ENCODE measurements at regions not wholly inside any gene's neighbourhood (a gene's known extent, or its start where the extent isn't known, plus 50 kb on each side); places are given as distances from the start of the nearest gene placed in this dataset.

DNA sequence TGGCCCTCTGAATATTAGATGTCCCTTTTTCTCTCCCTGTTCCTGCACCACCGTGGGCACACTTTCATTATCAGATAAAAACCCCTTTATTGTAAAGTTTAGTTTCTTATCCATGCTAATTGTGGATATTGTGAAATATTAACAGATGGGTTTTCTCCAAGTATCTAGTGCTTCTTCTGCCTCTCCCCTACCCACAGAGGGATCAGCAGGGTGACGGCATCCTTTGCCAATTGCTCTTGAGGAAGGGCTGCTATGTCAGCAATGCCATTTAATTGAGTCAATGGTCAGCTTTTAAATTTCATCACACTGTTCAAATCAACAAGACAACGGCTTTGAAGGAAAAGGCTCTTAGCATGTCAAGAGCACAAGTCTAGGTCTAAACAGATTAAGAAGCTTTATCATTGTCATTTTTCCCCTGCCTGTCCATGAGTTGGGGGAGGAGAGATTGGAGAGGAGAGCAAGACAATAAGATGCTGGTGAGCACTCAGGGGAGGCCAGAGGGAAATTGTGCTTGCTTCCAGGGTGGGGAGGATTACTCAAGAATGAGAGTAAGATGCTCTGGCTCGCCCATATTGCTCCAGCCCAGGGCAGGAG, 443.0 kb upstream of the CCL2 start:
- intact Hi-C loops (cut with micrococcal nuclease; ENCODE audit: unreplicated experiment): no loop called here
- Histone ChIP-seq H3K27me3 (replicated peaks; ENCODE audit: control insufficient read depth, insufficient read depth, low read length) (no peaks in the 10 kb centered on the region), H3K36me3 (ENCODE audit: control insufficient read depth, insufficient read depth, low read length) (no peaks in the 10 kb centered on the region), H3K4me3 (ENCODE audit: low read depth, low read length) (no peak overlapping the region), H3K9me3 (no peaks in the 10 kb centered on the region), H3K4me1 (no peaks in the 10 kb centered on the region)
- Mint-ChIP-seq H3K4me3 (ENCODE audit: unreplicated experiment) (no peak overlapping the region), H3K27me3 (ENCODE audit: insufficient read depth, unreplicated experiment) (peaks cover 20% of the 10 kb centered on the region), H3K4me1 (ENCODE audit: low read depth, unreplicated experiment) (no peaks in the 10 kb centered on the region), H3K27ac (ENCODE audit: unreplicated experiment) (no peak overlapping the region), H3K9me3 (ENCODE audit: unreplicated experiment) (no peaks in the 10 kb centered on the region), H3K36me3 (ENCODE audit: insufficient read depth, unreplicated experiment) (no peaks in the 10 kb centered on the region)
- POLR2A ChIA-PET: no interaction called here
- CTCF ChIA-PET: no interaction called here
- no peak for DNase-seq
- BruUV-seq (replicated peaks): no TSS peak
- TF ChIP-seq, protein P1, sequence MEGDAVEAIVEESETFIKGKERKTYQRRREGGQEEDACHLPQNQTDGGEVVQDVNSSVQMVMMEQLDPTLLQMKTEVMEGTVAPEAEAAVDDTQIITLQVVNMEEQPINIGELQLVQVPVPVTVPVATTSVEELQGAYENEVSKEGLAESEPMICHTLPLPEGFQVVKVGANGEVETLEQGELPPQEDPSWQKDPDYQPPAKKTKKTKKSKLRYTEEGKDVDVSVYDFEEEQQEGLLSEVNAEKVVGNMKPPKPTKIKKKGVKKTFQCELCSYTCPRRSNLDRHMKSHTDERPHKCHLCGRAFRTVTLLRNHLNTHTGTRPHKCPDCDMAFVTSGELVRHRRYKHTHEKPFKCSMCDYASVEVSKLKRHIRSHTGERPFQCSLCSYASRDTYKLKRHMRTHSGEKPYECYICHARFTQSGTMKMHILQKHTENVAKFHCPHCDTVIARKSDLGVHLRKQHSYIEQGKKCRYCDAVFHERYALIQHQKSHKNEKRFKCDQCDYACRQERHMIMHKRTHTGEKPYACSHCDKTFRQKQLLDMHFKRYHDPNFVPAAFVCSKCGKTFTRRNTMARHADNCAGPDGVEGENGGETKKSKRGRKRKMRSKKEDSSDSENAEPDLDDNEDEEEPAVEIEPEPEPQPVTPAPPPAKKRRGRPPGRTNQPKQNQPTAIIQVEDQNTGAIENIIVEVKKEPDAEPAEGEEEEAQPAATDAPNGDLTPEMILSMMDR (IDR thresholded peaks at IDR 0.05; ENCODE audit: insufficient read depth in 1 of 2, low read depth in 1 of 2, low read length in 1 of 2, severe bottlenecking in 1 of 2, unreplicated experiment in 1 of 2): no peak

DNA sequence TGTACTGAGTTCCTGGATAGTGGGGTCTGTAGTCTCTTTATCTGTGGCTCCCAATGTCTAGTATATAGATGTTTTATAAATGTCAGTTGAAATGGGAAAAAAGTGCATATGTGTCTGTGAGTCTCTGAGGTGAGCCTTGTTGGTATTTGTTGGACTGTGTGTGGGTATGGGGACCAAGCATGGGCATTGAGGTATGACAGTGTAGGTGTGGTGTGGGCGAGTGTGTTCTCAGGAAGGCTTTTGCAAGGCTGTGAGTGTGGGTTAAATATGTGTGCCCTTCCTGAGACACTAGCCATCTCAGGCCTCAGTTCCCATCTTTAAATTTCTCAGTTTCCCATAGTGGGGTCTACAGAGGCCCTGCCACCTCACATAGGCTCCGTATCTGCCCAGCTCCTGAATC, 440.2 kb upstream of the CCL2 start:
- H3K36me3 Mint-ChIP-seq (ENCODE audit: insufficient read depth, unreplicated experiment): no peaks in the 10 kb centered on the region
- DNase-seq: no peak
- no peak overlapping the region for H3K4me3 Mint-ChIP-seq (ENCODE audit: unreplicated experiment)
- H3K4me1 Mint-ChIP-seq (ENCODE audit: low read depth, unreplicated experiment): no peaks in the 10 kb centered on the region
- no peaks in the 10 kb centered on the region for H3K4me1 ChIP-seq
- H3K4me3 ChIP-seq (ENCODE audit: low read depth, low read length): no peak overlapping the region
- H3K27ac Mint-ChIP-seq (ENCODE audit: unreplicated experiment): no peak overlapping the region
- TF ChIP-seq, protein P1 (IDR thresholded peaks at IDR 0.05; ENCODE audit: insufficient read depth in 1 of 2, low read depth in 1 of 2, low read length in 1 of 2, severe bottlenecking in 1 of 2, unreplicated experiment in 1 of 2): no peak
- no peaks in the 10 kb centered on the region for H3K36me3 ChIP-seq (ENCODE audit: control insufficient read depth, insufficient read depth, low read length)
- no peaks in the 10 kb centered on the region for H3K9me3 ChIP-seq
- H3K9me3 Mint-ChIP-seq (ENCODE audit: unreplicated experiment): no peaks in the 10 kb centered on the region
- no TSS peak for BruUV-seq (replicated peaks)
- intact Hi-C loops (cut with micrococcal nuclease; ENCODE audit: unreplicated experiment): no loop called here
- H3K27me3 ChIP-seq (replicated peaks; ENCODE audit: control insufficient read depth, insufficient read depth, low read length): no peaks in the 10 kb centered on the region
- H3K27me3 Mint-ChIP-seq (ENCODE audit: insufficient read depth, unreplicated experiment): peaks cover 20% of the 10 kb centered on the region
- POLR2A ChIA-PET: no interaction called here
- CTCF ChIA-PET: no interaction called here

DNA sequence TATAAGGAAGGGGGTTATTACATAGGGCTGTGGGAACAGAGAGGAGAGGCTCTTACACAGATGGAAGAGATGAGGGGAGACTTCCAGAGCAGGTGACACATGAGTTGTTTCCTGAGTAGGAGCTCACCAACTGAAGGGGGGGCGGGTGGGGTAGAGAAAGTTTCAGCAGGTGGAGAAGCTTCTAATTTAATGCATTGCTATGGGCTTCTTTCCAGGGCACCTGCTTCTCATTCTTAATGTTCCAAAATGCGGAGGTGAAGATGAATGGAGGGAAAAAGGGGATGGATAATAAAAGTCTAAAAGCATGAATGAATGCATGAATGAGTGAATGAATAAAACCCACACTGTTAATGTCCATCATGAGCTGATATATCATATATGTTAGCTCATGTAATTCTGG, 439.0 kb upstream of the CCL2 start:
- no peaks in the 10 kb centered on the region for H3K4me1 Mint-ChIP-seq (ENCODE audit: low read depth, unreplicated experiment)
- Histone ChIP-seq H3K9me3 (no peaks in the 10 kb centered on the region), H3K27me3 (replicated peaks; ENCODE audit: control insufficient read depth, insufficient read depth, low read length) (no peaks in the 10 kb centered on the region), H3K4me3 (ENCODE audit: low read depth, low read length) (no peak overlapping the region), H3K36me3 (ENCODE audit: control insufficient read depth, insufficient read depth, low read length) (no peaks in the 10 kb centered on the region), H3K4me1 (no peaks in the 10 kb centered on the region)
- DNase-seq: no peak
- ChIA-PET CTCF (no interaction called here), POLR2A (no interaction called here)
- H3K27me3 Mint-ChIP-seq (ENCODE audit: insufficient read depth, unreplicated experiment): peaks cover 16% of the 10 kb centered on the region
- TF ChIP-seq, protein P1 (IDR thresholded peaks at IDR 0.05; ENCODE audit: insufficient read depth in 1 of 2, low read depth in 1 of 2, low read length in 1 of 2, severe bottlenecking in 1 of 2, unreplicated experiment in 1 of 2): no peak
- no TSS peak for BruUV-seq (replicated peaks)
- intact Hi-C loops (cut with micrococcal nuclease; ENCODE audit: unreplicated experiment): no loop called here
- H3K4me3 Mint-ChIP-seq (ENCODE audit: unreplicated experiment): no peak overlapping the region
- H3K27ac Mint-ChIP-seq (ENCODE audit: unreplicated experiment): no peak overlapping the region
- H3K36me3 Mint-ChIP-seq (ENCODE audit: insufficient read depth, unreplicated experiment): no peaks in the 10 kb centered on the region
- H3K9me3 Mint-ChIP-seq (ENCODE audit: unreplicated experiment): no peaks in the 10 kb centered on the region
